Ovary (tissue), 7 donors: ENCODE measurements at regions not wholly inside any gene's neighbourhood (a gene's known extent, or its start where the extent isn't known, plus 50 kb on each side); places are given as distances from the start of the nearest gene placed in this dataset.

ENCODE experiments used
- DNase-seq, 5 donors: peaks; one replicate each; pipeline ENCODE4 v3.0.0-alpha.2; 2019 to 2020
- H3K27ac ChIP-seq, 2 donors: fragments of 200-600 bp; one replicate each; pipeline versions ENCODE4 v1.5.1 to v1.8.0; 2019 to 2022
- H3K27me3 ChIP-seq: fragments of 200-600 bp; one replicate; pipeline ENCODE4 v1.8.0; 2022
- H3K36me3 ChIP-seq: fragments of 200-600 bp; sonication (generic); one replicate; pipeline ENCODE4 v1.5.1; 2019
- H3K4me1 ChIP-seq: one replicate; pipeline ENCODE4 v1.8.1; 2013; ENCODE audit warnings: mild to moderate bottlenecking, moderate library complexity; ENCODE audit not compliant: insufficient read depth
- H3K4me3 ChIP-seq: fragments of 200-600 bp; sonication (generic); one replicate; pipeline ENCODE4 v1.5.1; 2017
- H3K9me3 ChIP-seq, 2 donors: fragments of 200-600 bp in 1 of 2; sonication (generic) in 1 of 2; one replicate each; pipeline versions ENCODE4 v1.5.1 to v1.8.1; 2013 to 2019; ENCODE audit warnings: mild to moderate bottlenecking in 1 of 2, moderate library complexity in 1 of 2
- CTCF ChIP-seq, 3 donors: fragments of 450-650 bp in 2 of 3; fragments of 200-600 bp in 1 of 3; IDR thresholded peaks; one replicate each; pipeline versions ENCODE4 v1.5.1 to v1.8.0; 2016 to 2022; ENCODE audit warnings: antibody characterized with exemption in 3 of 3, mild to moderate bottlenecking in 1 of 3
- EP300 ChIP-seq: sonication (generic); formaldehyde crosslinking; IDR thresholded peaks from one replicate; pipeline ENCODE4 v1.6.1; 2017; ENCODE audit warnings: antibody characterized with exemption
- POLR2A ChIP-seq: fragments of 450-650 bp; IDR thresholded peaks from one replicate; pipeline ENCODE4 v1.6.1; 2017; ENCODE audit warnings: antibody characterized with exemption, mild to moderate bottlenecking, moderate library complexity
- WGBS, 3 donors: extraction: QIAGEN DNeasy Blood & Tissue Kit in 1 of 3; methylation state at CpG; one replicate each; pipeline versions ENCODE4 v1.1.5 to v1.1.7; 2013 to 2017; 5-methylcytosine and 5-hydroxymethylcytosine counted together
- intact Hi-C, 4 donors: fragments of 100-400 bp; cut with DNase I; formaldehyde crosslinking; loops; one replicate each; pipeline versions ENCODE4 v1.11.0 to v1.15.1; 2022 to 2023
- donor health status: DM: no; HTN: no; CAD: no; lungs with moderate emphysema.
- donor health status: DM: no; HTN: no; CAD: no.
- donor health status: Bipolar disorder and iron deficiency.
- donor health status: DM: no; HTN: no; CAD: no.
- donor health status: DM: yes; HTN: yes; CAD: no.

GRCh38 chr6:167424700-167425099, 99.8 kb downstream of the TTLL2 start:
- no peak overlapping the region for H3K27ac ChIP-seq
- DNase-seq: no peak
- 93 to 98% (median 95%) methylated on average over 9 of the region's 9 CpGs for WGBS, 3 donors
- H3K36me3 ChIP-seq: no peaks in the 10 kb centered on the region
- no peaks in the 10 kb centered on the region for H3K9me3 ChIP-seq
- intact Hi-C loops: no loop called here
- no peaks in the 10 kb centered on the region for H3K4me1 ChIP-seq
- no peak overlapping the region for H3K4me3 ChIP-seq
- TF ChIP-seq CTCF (IDR thresholded peaks at IDR 0.05) (no peak), POLR2A (no peak), EP300 (no peak)
- H3K27me3 ChIP-seq: no peaks in the 10 kb centered on the region

- 19 to 37% (median 26%) methylated on average over 5 of the region's 5 CpGs for WGBS, 3 donors
- Histone ChIP-seq H3K9me3 (no peaks in the 10 kb centered on the region), H3K27me3 (no peaks in the 10 kb centered on the region), H3K27ac (no peak overlapping the region), H3K4me3 (no peak overlapping the region), H3K4me1 (no peaks in the 10 kb centered on the region), H3K36me3 (no peaks in the 10 kb centered on the region)
- DNase-seq: no peak
- no peak for TF ChIP-seq POLR2A
- no peak for TF ChIP-seq EP300
- no peak for TF ChIP-seq CTCF (IDR thresholded peaks at IDR 0.05)
- intact Hi-C loops: no loop called here
Measured at GRCh38 chr6:167426084-167426483, 101.2 kb downstream of the TTLL2 start.

GRCh38 chr6:167426651-167427050, 101.8 kb downstream of the TTLL2 start:
- intact Hi-C loops: no loop called here
- 57 to 62% (median 61%) methylated on average over 5 of the region's 5 CpGs for WGBS, 3 donors
- Histone ChIP-seq H3K9me3 (no peaks in the 10 kb centered on the region), H3K4me3 (no peak overlapping the region), H3K27me3 (no peaks in the 10 kb centered on the region), H3K4me1 (no peaks in the 10 kb centered on the region), H3K27ac (no peak overlapping the region), H3K36me3 (no peaks in the 10 kb centered on the region)
- DNase-seq: no peak
- TF ChIP-seq POLR2A: no peak
- no peak for TF ChIP-seq EP300
- TF ChIP-seq CTCF (IDR thresholded peaks at IDR 0.05): no peak

- Histone ChIP-seq H3K4me3 (no peak overlapping the region), H3K9me3 (no peaks in the 10 kb centered on the region), H3K27me3 (no peaks in the 10 kb centered on the region), H3K36me3 (no peaks in the 10 kb centered on the region), H3K27ac (no peak overlapping the region), H3K4me1 (no peaks in the 10 kb centered on the region)
- 93 to 97% (median 94%) methylated on average over 4 of the region's 4 CpGs for whole genome bisulfite sequencing, 3 donors
- intact Hi-C loops: no loop called here
- TF ChIP-seq POLR2A (no peak), CTCF (IDR thresholded peaks at IDR 0.05) (no peak)
- no peak for DNase-seq
Measured at GRCh38 chr6:167428664-167429333, 103.9 kb downstream of the TTLL2 start.
